ENCODE measurements at regions not wholly inside any gene's neighbourhood (a gene's known extent, or its start where the extent isn't known, plus 50 kb on each side); places are given as distances from the start of the nearest gene placed in this dataset.

DNA sequence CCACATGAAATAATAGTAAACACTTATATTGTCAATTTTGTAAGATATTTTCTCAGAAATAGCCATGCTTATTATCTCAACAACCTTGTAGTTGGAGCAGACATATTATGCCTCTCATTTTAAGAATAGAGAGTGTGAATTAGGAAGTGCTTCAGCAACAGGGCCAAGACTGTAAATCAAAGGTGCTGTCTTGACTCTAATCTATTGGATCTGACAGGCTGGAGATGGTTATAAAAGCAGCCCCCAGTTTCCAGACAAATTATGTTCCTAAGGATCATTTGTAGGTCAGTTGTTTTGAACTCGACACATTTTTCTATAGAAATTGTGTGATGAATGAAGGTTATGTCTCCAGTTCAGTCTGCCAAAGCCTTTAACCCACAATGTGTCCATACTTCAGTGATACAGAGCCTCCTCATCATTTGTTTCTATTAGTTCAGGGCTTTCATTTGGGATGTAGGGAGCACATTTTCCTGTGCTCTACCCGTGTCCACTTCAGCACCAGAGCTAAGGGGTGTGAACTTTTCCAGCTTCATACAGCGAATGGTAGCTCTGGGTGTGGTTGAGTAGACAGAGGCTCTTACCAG is 284.8 kb upstream of the FBXO33 start:
- TF ChIP-seq EZH2 (IDR thresholded peaks at IDR 0.05) (no peak), POLR2AphosphoS5 (IDR thresholded peaks at IDR 0.05; ENCODE audit: borderline replicate concordance, low read depth, low read length) (no peak)
